ENCODE measurements at regions not wholly inside any gene's neighbourhood (a gene's known extent, or its start where the extent isn't known, plus 50 kb on each side); places are given as distances from the start of the nearest gene placed in this dataset.

- Histone ChIP-seq H3K27me3 (replicated peaks; ENCODE audit: control insufficient read depth, insufficient read depth, low read length) (no peaks in the 10 kb centered on the region), H3K36me3 (ENCODE audit: control insufficient read depth, insufficient read depth, low read length) (no peaks in the 10 kb centered on the region), H3K4me3 (replicated peaks; ENCODE audit: low read depth, low read length) (no peak overlapping the region)
- TF ChIP-seq, protein P1, sequence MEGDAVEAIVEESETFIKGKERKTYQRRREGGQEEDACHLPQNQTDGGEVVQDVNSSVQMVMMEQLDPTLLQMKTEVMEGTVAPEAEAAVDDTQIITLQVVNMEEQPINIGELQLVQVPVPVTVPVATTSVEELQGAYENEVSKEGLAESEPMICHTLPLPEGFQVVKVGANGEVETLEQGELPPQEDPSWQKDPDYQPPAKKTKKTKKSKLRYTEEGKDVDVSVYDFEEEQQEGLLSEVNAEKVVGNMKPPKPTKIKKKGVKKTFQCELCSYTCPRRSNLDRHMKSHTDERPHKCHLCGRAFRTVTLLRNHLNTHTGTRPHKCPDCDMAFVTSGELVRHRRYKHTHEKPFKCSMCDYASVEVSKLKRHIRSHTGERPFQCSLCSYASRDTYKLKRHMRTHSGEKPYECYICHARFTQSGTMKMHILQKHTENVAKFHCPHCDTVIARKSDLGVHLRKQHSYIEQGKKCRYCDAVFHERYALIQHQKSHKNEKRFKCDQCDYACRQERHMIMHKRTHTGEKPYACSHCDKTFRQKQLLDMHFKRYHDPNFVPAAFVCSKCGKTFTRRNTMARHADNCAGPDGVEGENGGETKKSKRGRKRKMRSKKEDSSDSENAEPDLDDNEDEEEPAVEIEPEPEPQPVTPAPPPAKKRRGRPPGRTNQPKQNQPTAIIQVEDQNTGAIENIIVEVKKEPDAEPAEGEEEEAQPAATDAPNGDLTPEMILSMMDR (IDR thresholded peaks at IDR 0.05; ENCODE audit: insufficient read depth, low read length, poor library complexity, severe bottlenecking), result no peak
- DNase-seq (ENCODE audit: extremely low read depth, insufficient read length), result no peak
These were observed 240.2 kb downstream of the SIPA1L2 start for GRCh38 chr1:232389744-232390143.

- Histone ChIP-seq H3K4me3 (replicated peaks; ENCODE audit: low read depth, low read length) (no peak overlapping the region), H3K27me3 (replicated peaks; ENCODE audit: control insufficient read depth, insufficient read depth, low read length) (no peaks in the 10 kb centered on the region), H3K36me3 (ENCODE audit: control insufficient read depth, insufficient read depth, low read length) (no peaks in the 10 kb centered on the region)
- DNase-seq (ENCODE audit: extremely low read depth, insufficient read length), result no peak
- TF ChIP-seq, protein P1 (IDR thresholded peaks at IDR 0.05; ENCODE audit: insufficient read depth, low read length, poor library complexity, severe bottlenecking), result no peak
These were observed 241.6 kb downstream of the SIPA1L2 start for GRCh38 chr1:232388363-232388762.

GRCh38 chr1:232386721-232387510 is 243.0 kb downstream of the SIPA1L2 start:
- TF ChIP-seq, protein P1 (IDR thresholded peaks at IDR 0.05; ENCODE audit: insufficient read depth, low read length, poor library complexity, severe bottlenecking), result no peak
- no peak for DNase-seq (ENCODE audit: extremely low read depth, insufficient read length)
- Histone ChIP-seq H3K4me3 (replicated peaks; ENCODE audit: low read depth, low read length) (no peak overlapping the region), H3K36me3 (ENCODE audit: control insufficient read depth, insufficient read depth, low read length) (no peaks in the 10 kb centered on the region), H3K27me3 (replicated peaks; ENCODE audit: control insufficient read depth, insufficient read depth, low read length) (no peaks in the 10 kb centered on the region)

DNA sequence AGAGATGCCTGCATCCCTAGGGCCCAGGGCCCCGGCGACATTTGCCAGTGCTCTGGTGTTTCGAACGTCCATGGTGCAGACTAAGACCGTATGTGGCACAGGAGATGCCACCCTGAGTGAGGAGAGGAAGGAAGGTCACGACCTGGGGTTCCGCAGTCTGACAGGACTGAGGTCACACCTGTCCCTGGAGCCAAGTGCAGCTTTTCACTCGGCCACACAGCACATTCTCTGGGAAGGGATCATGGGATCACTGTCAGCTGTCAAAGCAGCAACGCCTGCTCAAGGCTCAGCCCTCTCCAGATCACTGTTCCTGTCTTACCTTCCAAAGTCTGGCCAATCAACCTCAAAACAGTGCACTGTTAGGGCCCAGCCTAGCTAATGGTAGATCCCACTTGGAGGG is 243.6 kb downstream of the SIPA1L2 start:
- TF ChIP-seq, protein P1 (IDR thresholded peaks at IDR 0.05; ENCODE audit: insufficient read depth, low read length, poor library complexity, severe bottlenecking), result no peak
- Histone ChIP-seq H3K4me3 (replicated peaks; ENCODE audit: low read depth, low read length) (no peak overlapping the region), H3K27me3 (replicated peaks; ENCODE audit: control insufficient read depth, insufficient read depth, low read length) (no peaks in the 10 kb centered on the region), H3K36me3 (ENCODE audit: control insufficient read depth, insufficient read depth, low read length) (no peaks in the 10 kb centered on the region)
- DNase-seq (ENCODE audit: extremely low read depth, insufficient read length), result no peak

GRCh38 chr1:232385221-232385620 is 244.7 kb downstream of the SIPA1L2 start:
- TF ChIP-seq, protein P1 (IDR thresholded peaks at IDR 0.05; ENCODE audit: insufficient read depth, low read length, poor library complexity, severe bottlenecking), result no peak
- Histone ChIP-seq H3K27me3 (replicated peaks; ENCODE audit: control insufficient read depth, insufficient read depth, low read length) (no peaks in the 10 kb centered on the region), H3K36me3 (ENCODE audit: control insufficient read depth, insufficient read depth, low read length) (no peaks in the 10 kb centered on the region), H3K4me3 (replicated peaks; ENCODE audit: low read depth, low read length) (no peak overlapping the region)
- DNase-seq (ENCODE audit: extremely low read depth, insufficient read length), result no peak

Data from GM06990 (cell line).